M059J (cell line): ENCODE measurements at regions not wholly inside any gene's neighbourhood (a gene's known extent, or its start where the extent isn't known, plus 50 kb on each side); places are given as distances from the start of the nearest gene placed in this dataset.

Experiments
- DNase-seq: peaks from one replicate; pipeline ENCODE4 v3.0.0-alpha.2; 2012; ENCODE audit warnings: low read depth

- DNase-seq: no peak
These were observed 92.6 kb downstream of the TTC32 start for GRCh38 chr2:19809206-19809605.

GRCh38 chr2:19807866-19808265 is 93.9 kb downstream of the TTC32 start:
- no peak for DNase-seq

- DNase-seq: no peak
These were observed 94.4 kb downstream of the TTC32 start for GRCh38 chr2:19807346-19807745.

GRCh38 chr2:19806591-19806990 is 95.2 kb downstream of the TTC32 start:
- DNase-seq: no peak

- DNase-seq: no peak
These were observed 95.7 kb downstream of the TTC32 start for GRCh38 chr2:19806131-19806530.

- no peak for DNase-seq
These were observed 96.5 kb downstream of the TTC32 start for GRCh38 chr2:19805266-19805665.

- DNase-seq: no peak
These were observed 97.0 kb downstream of the TTC32 start for GRCh38 chr2:19804639-19805260.

- peak; percentile 33 for DNase-seq
These were observed 99.5 kb downstream of the TTC32 start for GRCh38 chr2:19802086-19802841.

GRCh38 chr2:19801367-19802080 is 100.3 kb downstream of the TTC32 start:
- peak; percentile 97 for DNase-seq

GRCh38 chr2:19800796-19801195 is 101.0 kb downstream of the TTC32 start:
- no peak for DNase-seq

- DNase-seq: peak; percentile 62
These were observed 101.7 kb downstream of the TTC32 start for GRCh38 chr2:19799881-19800780.

- DNase-seq: no peak
These were observed 103.9 kb downstream of the TTC32 start for GRCh38 chr2:19797871-19798270.

- no peak for DNase-seq
These were observed 104.5 kb downstream of the TTC32 start for GRCh38 chr2:19797243-19797810.

GRCh38 chr2:19796035-19796695 is 105.6 kb downstream of the TTC32 start:
- DNase-seq: peak; percentile 91

- no peak for DNase-seq
These were observed 108.5 kb downstream of the TTC32 start for GRCh38 chr2:19793132-19793750.

- DNase-seq: no peak
These were observed 111.5 kb downstream of the TTC32 start for GRCh38 chr2:19790291-19790690.

GRCh38 chr2:19787134-19787533 is 114.6 kb downstream of the TTC32 start:
- DNase-seq: no peak

- DNase-seq: peak; percentile 73
These were observed 115.2 kb downstream of the TTC32 start for GRCh38 chr2:19786408-19787058.

GRCh38 chr2:19785867-19786266 is 115.9 kb downstream of the TTC32 start:
- no peak for DNase-seq

- DNase-seq: no peak
These were observed 116.3 kb downstream of the TTC32 start for GRCh38 chr2:19785447-19785846.
